DOHH2 (cell line): ENCODE measurements at regions not wholly inside any gene's neighbourhood (a gene's known extent, or its start where the extent isn't known, plus 50 kb on each side); places are given as distances from the start of the nearest gene placed in this dataset.

Experiments
- EZH2phosphoT487 ChIP-seq: fragments of 200-600 bp; sonication (generic); IDR thresholded peaks from 2 replicates; pipeline ENCODE4 v1.6.1; 2017; ENCODE audit warnings: borderline replicate concordance, mild to moderate bottlenecking, antibody characterized with exemption, low read length, moderate library complexity, mixed read lengths
- TF ChIP-seq, protein P1 (sequence below): fragments of 200-600 bp; sonication (generic); IDR thresholded peaks from one replicate; pipeline ENCODE4 v1.5.1; 2014; ENCODE audit warnings: antibody characterized with exemption, mild to moderate bottlenecking, low read depth, low read length; ENCODE audit not compliant: poor library complexity, severe bottlenecking

DNA sequence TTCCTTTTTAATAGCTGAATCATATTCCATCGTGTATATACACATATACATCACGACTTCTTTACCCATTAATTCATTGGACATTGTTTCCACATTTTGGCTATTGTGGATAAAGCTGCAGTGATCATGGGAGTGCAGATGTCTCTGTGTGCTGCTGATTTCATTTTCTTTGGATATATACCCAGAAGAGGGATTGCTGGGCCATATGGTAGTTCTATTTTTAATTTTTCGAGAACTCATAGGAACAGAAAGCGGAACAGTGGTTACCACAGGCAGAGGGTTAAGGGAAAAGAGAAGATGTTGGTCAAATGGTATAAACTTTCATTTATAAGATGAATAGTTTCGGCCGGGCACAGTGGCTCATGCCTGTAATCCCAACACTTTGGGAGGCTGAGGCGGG, 187.4 kb upstream of the MYOCD start:
- TF ChIP-seq, protein P1, sequence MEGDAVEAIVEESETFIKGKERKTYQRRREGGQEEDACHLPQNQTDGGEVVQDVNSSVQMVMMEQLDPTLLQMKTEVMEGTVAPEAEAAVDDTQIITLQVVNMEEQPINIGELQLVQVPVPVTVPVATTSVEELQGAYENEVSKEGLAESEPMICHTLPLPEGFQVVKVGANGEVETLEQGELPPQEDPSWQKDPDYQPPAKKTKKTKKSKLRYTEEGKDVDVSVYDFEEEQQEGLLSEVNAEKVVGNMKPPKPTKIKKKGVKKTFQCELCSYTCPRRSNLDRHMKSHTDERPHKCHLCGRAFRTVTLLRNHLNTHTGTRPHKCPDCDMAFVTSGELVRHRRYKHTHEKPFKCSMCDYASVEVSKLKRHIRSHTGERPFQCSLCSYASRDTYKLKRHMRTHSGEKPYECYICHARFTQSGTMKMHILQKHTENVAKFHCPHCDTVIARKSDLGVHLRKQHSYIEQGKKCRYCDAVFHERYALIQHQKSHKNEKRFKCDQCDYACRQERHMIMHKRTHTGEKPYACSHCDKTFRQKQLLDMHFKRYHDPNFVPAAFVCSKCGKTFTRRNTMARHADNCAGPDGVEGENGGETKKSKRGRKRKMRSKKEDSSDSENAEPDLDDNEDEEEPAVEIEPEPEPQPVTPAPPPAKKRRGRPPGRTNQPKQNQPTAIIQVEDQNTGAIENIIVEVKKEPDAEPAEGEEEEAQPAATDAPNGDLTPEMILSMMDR, result no peak
- no peak for TF ChIP-seq EZH2phosphoT487
